IPS DF 6.9 (cell line): ENCODE measurements at regions not wholly inside any gene's neighbourhood (a gene's known extent, or its start where the extent isn't known, plus 50 kb on each side); places are given as distances from the start of the nearest gene placed in this dataset.
"Not testable (repeated sequence)": the region's sequence is repeated elsewhere in the genome, so short reads cannot be mapped to it uniquely, and the experiment has no call there.

Source experiments
- DNase-seq: peaks from one replicate; pipeline ENCODE4 v3.0.0-alpha.2; 2013; ENCODE audit warnings: low read depth, low spot score
- H3K27ac ChIP-seq: one replicate; pipeline ENCODE4 v1.5.1; 2013; ENCODE audit warnings: low read length, control low read depth
- H3K27me3 ChIP-seq: 2 replicates; pipeline ENCODE4 v1.6.1; 2013; ENCODE audit warnings: mild to moderate bottlenecking, low read length; ENCODE audit not compliant: control insufficient read depth, insufficient read depth
- H3K36me3 ChIP-seq: 2 replicates; pipeline ENCODE4 v1.6.1; 2013; ENCODE audit warnings: low read length; ENCODE audit not compliant: control insufficient read depth, insufficient read depth
- H3K4me1 ChIP-seq: 2 replicates; pipeline ENCODE4 v1.6.1; 2013; ENCODE audit warnings: low read length; ENCODE audit not compliant: control insufficient read depth, insufficient read depth
- H3K4me3 ChIP-seq: 2 replicates; pipeline ENCODE4 v1.5.1; 2013; ENCODE audit warnings: mild to moderate bottlenecking, low read length
- H3K9me3 ChIP-seq: 2 replicates; pipeline ENCODE4 v1.6.1; 2013; ENCODE audit warnings: low read length, inconsistent platforms; ENCODE audit not compliant: control insufficient read depth, insufficient read depth
- WGBS: extraction: QIAGEN DNeasy Blood & Tissue Kit; methylation state at CpG from one replicate; pipeline ENCODE4 v1.1.7; 2013; ENCODE audit warnings: mixed read lengths, missing lambda C conversion rate; ENCODE audit not compliant: insufficient read length, insufficient coverage; 5-methylcytosine and 5-hydroxymethylcytosine counted together

GRCh38 chr7:85341973-85342372 is 155.1 kb upstream of the SEMA3D start:
- Histone ChIP-seq H3K4me1 (no peaks in the 10 kb centered on the region), H3K27me3 (no peaks in the 10 kb centered on the region), H3K4me3 (no peak overlapping the region), H3K36me3 (no peaks in the 10 kb centered on the region), H3K9me3 (no peaks in the 10 kb centered on the region), H3K27ac (no peak overlapping the region)
- WGBS = no CpG with 5 or more reads among the region's 2 CpGs
- no peak for DNase-seq

GRCh38 chr7:85341121-85341520 is 154.3 kb upstream of the SEMA3D start:
- Histone ChIP-seq H3K27me3 (no peaks in the 10 kb centered on the region), H3K27ac (no peak overlapping the region), H3K4me3 (no peak overlapping the region), H3K36me3 (no peaks in the 10 kb centered on the region), H3K4me1 (no peaks in the 10 kb centered on the region), H3K9me3 (no peaks in the 10 kb centered on the region)
- WGBS = no CpG with 5 or more reads among the region's 1 CpG
- DNase-seq = no peak

- no peaks in the 10 kb centered on the region for H3K4me1 ChIP-seq
- H3K4me3 ChIP-seq = no peak overlapping the region
- no peaks in the 10 kb centered on the region for H3K9me3 ChIP-seq
- no peaks in the 10 kb centered on the region for H3K36me3 ChIP-seq
- DNase-seq = no peak
- no peak overlapping the region for H3K27ac ChIP-seq
- WGBS = no CpG with 5 or more reads among the region's 1 CpG
- H3K27me3 ChIP-seq = no peaks in the 10 kb centered on the region
These were observed 149.2 kb upstream of the SEMA3D start for GRCh38 chr7:85336086-85336485.

- H3K36me3 ChIP-seq, H3K27me3 ChIP-seq, H3K4me1 ChIP-seq, H3K9me3 ChIP-seq, H3K27ac ChIP-seq, DNase-seq, H3K4me3 ChIP-seq: not testable (repeated sequence)
- WGBS = no CpG with 5 or more reads among the region's 15 CpGs
These were observed 148.3 kb upstream of the SEMA3D start for GRCh38 chr7:85335113-85335512.

- no CpG with 5 or more reads among the region's 3 CpGs for WGBS
- Histone ChIP-seq H3K27me3 (no peaks in the 10 kb centered on the region), H3K9me3 (no peaks in the 10 kb centered on the region), H3K4me1 (no peaks in the 10 kb centered on the region), H3K36me3 (no peaks in the 10 kb centered on the region), H3K4me3 (no peak overlapping the region), H3K27ac (no peak overlapping the region)
- no peak for DNase-seq
These were observed 141.7 kb upstream of the SEMA3D start for GRCh38 chr7:85328456-85328998.

- Histone ChIP-seq H3K27ac (no peak overlapping the region), H3K4me1 (no peaks in the 10 kb centered on the region), H3K36me3 (no peaks in the 10 kb centered on the region), H3K4me3 (no peak overlapping the region), H3K27me3 (no peaks in the 10 kb centered on the region), H3K9me3 (no peaks in the 10 kb centered on the region)
- DNase-seq = no peak
- no CpG with 5 or more reads among the region's 4 CpGs for WGBS
These were observed 137.4 kb upstream of the SEMA3D start for GRCh38 chr7:85324145-85324799.

GRCh38 chr7:85322252-85322651 is 135.4 kb upstream of the SEMA3D start:
- no CpG with 5 or more reads among the region's 4 CpGs for WGBS
- no peak overlapping the region for H3K4me3 ChIP-seq
- no peaks in the 10 kb centered on the region for H3K36me3 ChIP-seq
- no peak overlapping the region for H3K27ac ChIP-seq
- no peaks in the 10 kb centered on the region for H3K27me3 ChIP-seq
- H3K4me1 ChIP-seq = no peaks in the 10 kb centered on the region
- H3K9me3 ChIP-seq = no peaks in the 10 kb centered on the region
- DNase-seq = no peak

- H3K9me3 ChIP-seq = no peaks in the 10 kb centered on the region
- no peak overlapping the region for H3K4me3 ChIP-seq
- H3K36me3 ChIP-seq = no peaks in the 10 kb centered on the region
- WGBS = no CpG with 5 or more reads among the region's 3 CpGs
- no peak overlapping the region for H3K27ac ChIP-seq
- no peak for DNase-seq
- H3K27me3 ChIP-seq = no peaks in the 10 kb centered on the region
- H3K4me1 ChIP-seq = no peaks in the 10 kb centered on the region
These were observed 134.0 kb upstream of the SEMA3D start for GRCh38 chr7:85320699-85321476.

- Histone ChIP-seq H3K4me3 (no peak overlapping the region), H3K27me3 (no peaks in the 10 kb centered on the region), H3K4me1 (no peaks in the 10 kb centered on the region), H3K27ac (no peak overlapping the region), H3K9me3 (no peaks in the 10 kb centered on the region), H3K36me3 (no peaks in the 10 kb centered on the region)
- WGBS = no CpG with 5 or more reads among the region's 2 CpGs
- DNase-seq = no peak
These were observed 129.6 kb upstream of the SEMA3D start for GRCh38 chr7:85316489-85316888.

- Histone ChIP-seq H3K4me3 (no peak overlapping the region), H3K4me1 (no peaks in the 10 kb centered on the region)
- WGBS = no CpG with 5 or more reads among the region's 1 CpG
These were observed 123.4 kb upstream of the SEMA3D start for GRCh38 chr7:85310301-85310700.

More at GRCh38 chr7:85310301-85310700, 123.4 kb upstream of the SEMA3D start:
- no peaks in the 10 kb centered on the region for H3K9me3 ChIP-seq
- no peak for DNase-seq
- no peaks in the 10 kb centered on the region for H3K27me3 ChIP-seq
- no peaks in the 10 kb centered on the region for H3K36me3 ChIP-seq
- no peak overlapping the region for H3K27ac ChIP-seq
